A549 (cell line): ENCODE measurements at regions not wholly inside any gene's neighbourhood (a gene's known extent, or its start where the extent isn't known, plus 50 kb on each side); places are given as distances from the start of the nearest gene placed in this dataset.
A peak's percentile ranks its signal among the peaks of the same experiment; 100 is the strongest.

Source experiments
- ATAC-seq, 2 experiments: fragments of 200-7000 bp in 1 of 2; fragments of >200 bp in 1 of 2; cut with Nextera tagmentation in 1 of 2; cut with Tn5 transposase in 1 of 2; 3 replicates each; pipeline versions ENCODE4 v1.8.0 to v1.9.1; 2018 to 2020; ENCODE audit warnings: mild to moderate bottlenecking in 1 of 2, moderate library complexity in 1 of 2
- CTCF ChIA-PET: fragments of 300-600 bp; sonication (Branson Sonifier 250); formaldehyde crosslinking; extraction: SDS; loops from one replicate; lab custom pipeline; 2021; ENCODE audit warnings: antibody characterized with exemption, inconsistent platforms; lab: Yijun Ruan, JAX
- POLR2A ChIA-PET: fragments of 350-600 bp; formaldehyde crosslinking; extraction: SDS; loops from one replicate; lab custom pipeline; 2021; ENCODE audit warnings: antibody characterized with exemption, inconsistent platforms; lab: Yijun Ruan, JAX
- DNase-seq, 2 experiments: peaks; one replicate each; pipeline versions ENCODE4 v3.0.0 to v3.0.0-alpha.2; 2011 to 2016; ENCODE audit warnings: low read depth in 1 of 2, low spot score in 1 of 2
- FAIRE-seq: peaks from 2 replicates; lab custom pipeline; 2011; peaks lifted over from hg19 to GRCh38; lab: Jason Lieb, UNC
- H3K27ac ChIP-seq, 2 experiments: fragments of >200 bp; sonication (Bioruptor Twin); formaldehyde crosslinking; 3 replicates each; pipeline ENCODE4 v1.5.1; 2016 to 2017
- H3K4me1 ChIP-seq: fragments of >200 bp; sonication (Bioruptor Twin); formaldehyde crosslinking; 3 replicates; pipeline ENCODE4 v1.6.1; 2016
- H3K4me2 ChIP-seq: fragments of >200 bp; sonication (Bioruptor Twin); formaldehyde crosslinking; 3 replicates; pipeline ENCODE4 v1.6.1; 2016
- H3K4me3 ChIP-seq: fragments of >200 bp; sonication (Bioruptor Twin); formaldehyde crosslinking; 3 replicates; pipeline ENCODE4 v1.5.1; 2016
- H3K9me3 ChIP-seq: fragments of >200 bp; sonication (Bioruptor Twin); formaldehyde crosslinking; 3 replicates; pipeline ENCODE4 v1.6.1; 2016
- BCL3 ChIP-seq: fragments of >200 bp; sonication (Bioruptor Twin); formaldehyde crosslinking; IDR thresholded peaks from 3 replicates; pipeline ENCODE4 v1.6.1; 2016
- BHLHE40 ChIP-seq: IDR thresholded peaks from 2 replicates; pipeline ENCODE4 v1.6.1; 2012; ENCODE audit warnings: low read depth, low read length, inconsistent platforms
- CBX2 ChIP-seq: fragments of 200-600 bp; sonication (generic); IDR thresholded peaks from 2 replicates; pipeline ENCODE4 v1.6.1; 2016; ENCODE audit warnings: low read depth, mild to moderate bottlenecking, borderline replicate concordance
- CBX8 ChIP-seq: fragments of 200-600 bp; sonication (generic); IDR thresholded peaks from 2 replicates; pipeline ENCODE4 v1.6.1; 2016
- CEBPB ChIP-seq, 2 experiments: fragments of >200 bp in 1 of 2; sonication (Bioruptor Twin) in 1 of 2; formaldehyde crosslinking in 1 of 2; IDR thresholded peaks; 2 replicates each; pipeline ENCODE4 v1.6.1; 2012 to 2016
- CHD2 ChIP-seq: fragments of 150-350 bp; IDR thresholded peaks from 2 replicates; pipeline ENCODE4 v1.6.1; 2014; ENCODE audit warnings: low read length; ENCODE audit not compliant: partially characterized antibody
- EP300 ChIP-seq, 2 experiments: fragments of >200 bp; sonication (Bioruptor Twin); formaldehyde crosslinking; IDR thresholded peaks; 2 replicates in 1 of 2; 3 replicates in 1 of 2; pipeline ENCODE4 v1.6.1; 2016 to 2017
- ESRRA ChIP-seq: fragments of 150-350 bp; IDR thresholded peaks from 2 replicates; pipeline ENCODE4 v1.6.1; 2014; ENCODE audit warnings: mild to moderate bottlenecking, low read length, borderline replicate concordance
- HES2 ChIP-seq: fragments of >200 bp; sonication (Bioruptor Twin); formaldehyde crosslinking; IDR thresholded peaks from 2 replicates; pipeline ENCODE4 v1.6.1; 2016
- MAFK ChIP-seq: fragments of 450-650 bp; IDR thresholded peaks from 2 replicates; pipeline ENCODE4 v1.6.1; 2014; ENCODE audit not compliant: partially characterized antibody
- MAX ChIP-seq: IDR thresholded peaks from 2 replicates; pipeline ENCODE4 v1.6.1; 2012
- PHF8 ChIP-seq: fragments of 200-600 bp; sonication (generic); IDR thresholded peaks from 2 replicates; pipeline ENCODE4 v1.6.1; 2016; ENCODE audit warnings: low read depth, mild to moderate bottlenecking, antibody characterized with exemption, moderate library complexity, borderline replicate concordance
- POLR2AphosphoS2 ChIP-seq: conservative IDR thresholded peaks from 2 replicates; pipeline ENCODE4 v1.6.1; 2012; ENCODE audit warnings: low read length, improper control_type of control experiment, inconsistent platforms
- RCOR1 ChIP-seq: fragments of 150-350 bp; IDR thresholded peaks from 2 replicates; pipeline ENCODE4 v1.6.1; 2014; ENCODE audit warnings: antibody characterized with exemption, low read length, low read depth
- USF2 ChIP-seq: fragments of 450-650 bp; IDR thresholded peaks from 2 replicates; pipeline ENCODE4 v1.6.1; 2014; ENCODE audit warnings: antibody characterized with exemption
- ZNF302 ChIP-seq: fragments of 250-450 bp; sonication (Bioruptor Pico); IDR thresholded peaks from 2 replicates; pipeline ENCODE4 v1.9.0; 2021; ENCODE audit warnings: inconsistent platforms, mild to moderate bottlenecking, moderate library complexity
- ZSCAN20 ChIP-seq: fragments of 250-450 bp; sonication (Bioruptor Pico); IDR thresholded peaks from 2 replicates; pipeline ENCODE4 v1.8.0; 2022; ENCODE audit warnings: mild to moderate bottlenecking, moderate library complexity
- WGBS: methylation state at CpG from one replicate; pipeline ENCODE4 v1.1.6; 2017; ENCODE audit errors: missing lambda C conversion rate; 5-methylcytosine and 5-hydroxymethylcytosine counted together
- TF ChIP-seq, protein P1 (sequence below): fragments of 200-600 bp; sonication (generic); IDR thresholded peaks from 2 replicates; pipeline ENCODE4 v1.6.1; 2016; ENCODE audit warnings: antibody characterized with exemption, mild to moderate bottlenecking, moderate library complexity

GRCh38 chr12:4991373-4991772 is 52.3 kb upstream of the KCNA5 start:
- POLR2A ChIA-PET: no interaction called here

GRCh38 chr12:4991801-4992200 is 51.9 kb upstream of the KCNA5 start:
- WGBS: 3% methylated on average over 3 of the region's 3 CpGs
- TF ChIP-seq RCOR1 (no peak), BCL3 (no peak), CBX2 (no peak), CBX8 (no peak), BHLHE40 (no peak), MAFK (no peak), ESRRA (no peak), EP300 (IDR thresholded peaks at IDR 0.05) (no peak), MAX (no peak), HES2 (no peak), PHF8 (no peak), ZNF302 (CRISPR knock-in tag) (no peak), POLR2AphosphoS2 (no peak)
- TF ChIP-seq, protein P1, sequence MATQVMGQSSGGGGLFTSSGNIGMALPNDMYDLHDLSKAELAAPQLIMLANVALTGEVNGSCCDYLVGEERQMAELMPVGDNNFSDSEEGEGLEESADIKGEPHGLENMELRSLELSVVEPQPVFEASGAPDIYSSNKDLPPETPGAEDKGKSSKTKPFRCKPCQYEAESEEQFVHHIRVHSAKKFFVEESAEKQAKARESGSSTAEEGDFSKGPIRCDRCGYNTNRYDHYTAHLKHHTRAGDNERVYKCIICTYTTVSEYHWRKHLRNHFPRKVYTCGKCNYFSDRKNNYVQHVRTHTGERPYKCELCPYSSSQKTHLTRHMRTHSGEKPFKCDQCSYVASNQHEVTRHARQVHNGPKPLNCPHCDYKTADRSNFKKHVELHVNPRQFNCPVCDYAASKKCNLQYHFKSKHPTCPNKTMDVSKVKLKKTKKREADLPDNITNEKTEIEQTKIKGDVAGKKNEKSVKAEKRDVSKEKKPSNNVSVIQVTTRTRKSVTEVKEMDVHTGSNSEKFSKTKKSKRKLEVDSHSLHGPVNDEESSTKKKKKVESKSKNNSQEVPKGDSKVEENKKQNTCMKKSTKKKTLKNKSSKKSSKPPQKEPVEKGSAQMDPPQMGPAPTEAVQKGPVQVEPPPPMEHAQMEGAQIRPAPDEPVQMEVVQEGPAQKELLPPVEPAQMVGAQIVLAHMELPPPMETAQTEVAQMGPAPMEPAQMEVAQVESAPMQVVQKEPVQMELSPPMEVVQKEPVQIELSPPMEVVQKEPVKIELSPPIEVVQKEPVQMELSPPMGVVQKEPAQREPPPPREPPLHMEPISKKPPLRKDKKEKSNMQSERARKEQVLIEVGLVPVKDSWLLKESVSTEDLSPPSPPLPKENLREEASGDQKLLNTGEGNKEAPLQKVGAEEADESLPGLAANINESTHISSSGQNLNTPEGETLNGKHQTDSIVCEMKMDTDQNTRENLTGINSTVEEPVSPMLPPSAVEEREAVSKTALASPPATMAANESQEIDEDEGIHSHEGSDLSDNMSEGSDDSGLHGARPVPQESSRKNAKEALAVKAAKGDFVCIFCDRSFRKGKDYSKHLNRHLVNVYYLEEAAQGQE: no peak
- CTCF ChIA-PET: interaction anchor here (1.4 to 19.1 kb wide), 3 partner anchors 30 to 143 kb away, joined by 3 to 157 read pairs (median 4); no protein-coding TSS in a partner anchor
- no peaks in the 10 kb centered on the region for H3K9me3 ChIP-seq
- ATAC-seq (no peak), FAIRE-seq (no peak), DNase-seq (no peak)
- POLR2A ChIA-PET: no interaction called here
- H3K4me2 ChIP-seq: no peak overlapping the region
- H3K4me3 ChIP-seq: no peak overlapping the region
- H3K4me1 ChIP-seq: no peaks in the 10 kb centered on the region
- no peak overlapping the region for H3K27ac ChIP-seq

More at GRCh38 chr12:4991373-4991772, 52.3 kb upstream of the KCNA5 start:
- no peaks in the 10 kb centered on the region for H3K4me1 ChIP-seq
- no peak for ATAC-seq
- CTCF ChIA-PET: interaction anchor here (1.4 to 19.1 kb wide), 3 partner anchors 31 to 142 kb away, joined by 3 to 157 read pairs (median 4); no protein-coding TSS in a partner anchor
- DNase-seq: no peak
- no peaks in the 10 kb centered on the region for H3K9me3 ChIP-seq
- H3K4me2 ChIP-seq: no peak overlapping the region
- TF ChIP-seq USF2 (peak; percentile 17; the same call in 1 of the 2 replicates), ZSCAN20 (CRISPR knock-in tag) (no peak)
- no peak for FAIRE-seq
- no peak overlapping the region for H3K27ac ChIP-seq
- 20% methylated on average over 6 of the region's 6 CpGs for WGBS
- no peak overlapping the region for H3K4me3 ChIP-seq

DNA sequence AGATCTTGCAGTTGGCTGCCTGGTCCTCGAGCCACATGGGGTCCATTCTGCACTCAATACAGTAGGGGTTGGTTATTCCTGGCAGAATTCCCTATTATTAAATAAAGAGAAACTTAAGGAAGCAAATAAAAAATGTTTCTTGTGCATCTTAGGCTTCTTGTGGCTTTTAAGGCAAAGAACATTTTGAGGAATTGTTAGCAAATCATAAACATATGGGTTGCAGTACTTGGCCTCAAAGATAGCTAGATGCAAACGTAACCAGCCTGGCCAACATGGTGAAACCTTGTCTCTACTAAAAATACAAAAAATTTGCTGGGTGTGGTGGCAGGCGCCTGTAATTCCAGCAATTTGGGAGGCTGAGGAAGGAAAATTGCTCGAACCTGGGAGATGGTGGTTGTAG is 50.8 kb upstream of the KCNA5 start:
- POLR2A ChIA-PET: no interaction called here
- FAIRE-seq (no peak), ATAC-seq (no peak), DNase-seq (no peak)
- TF ChIP-seq CEBPB (IDR thresholded peaks at IDR 0.05) (no peak), CHD2 (no peak), BCL3 (no peak)
- Histone ChIP-seq H3K27ac (no peak overlapping the region), H3K4me2 (no peak overlapping the region), H3K4me3 (no peak overlapping the region), H3K9me3 (no peaks in the 10 kb centered on the region), H3K4me1 (0 out of 3 replicates have a peak, but pooled peaks cover 4% of the 10 kb centered on the region)
- 6% methylated on average over 4 of the region's 4 CpGs for WGBS
- CTCF ChIA-PET: interaction anchor here (1.4 to 19.1 kb wide), 2 partner anchors 29 to 135 kb away, joined by 4 to 157 read pairs; no protein-coding TSS in a partner anchor
